PC-9 (cell line): ENCODE measurements at regions not wholly inside any gene's neighbourhood (a gene's known extent, or its start where the extent isn't known, plus 50 kb on each side); places are given as distances from the start of the nearest gene placed in this dataset.

Experiments used
- BruUV-seq: library from RNA; stranded (reverse); fragments of 400-500 nt; replicated peaks from 2 replicates; lab custom pipeline; 2021; lab: Mats Ljungman, UMichigan
- CTCF ChIA-PET: fragments of 300-600 bp; sonication (Branson Sonifier 250); formaldehyde crosslinking; loops from one replicate; lab custom pipeline; 2022; ENCODE audit warnings: antibody characterized with exemption; lab: Charles Lee
- POLR2A ChIA-PET: fragments of 300-600 bp; sonication (Branson Sonifier 250); formaldehyde crosslinking; loops from one replicate; lab custom pipeline; 2022; ENCODE audit warnings: antibody characterized with exemption; ENCODE audit not compliant: unreplicated experiment; lab: Charles Lee
- DNase-seq, 2 experiments: peaks; one replicate each; pipeline versions ENCODE4 v3.0.0 to v3.0.0-alpha.2; 2015 to 2022; ENCODE audit warnings: mixed read lengths in 1 of 2
- H2AFZ ChIP-seq: fragments of 200-600 bp; sonication (generic); 2 replicates; pipeline ENCODE4 v1.8.1; 2017; ENCODE audit warnings: antibody characterized with exemption
- H3F3A ChIP-seq: fragments of 200-600 bp; sonication (generic); 2 replicates; pipeline ENCODE4 v1.8.1; 2017; ENCODE audit warnings: antibody characterized with exemption, mild to moderate bottlenecking, low read depth; ENCODE audit not compliant: insufficient read depth
- H3K27ac ChIP-seq: fragments of 200-600 bp; sonication (generic); 2 replicates; pipeline ENCODE4 v1.6.1; 2016; ENCODE audit warnings: mixed run types
- H3K27me3 ChIP-seq: fragments of 200-600 bp; sonication (generic); 2 replicates; pipeline ENCODE4 v1.6.1; 2016; ENCODE audit warnings: low read depth, mixed run types; ENCODE audit not compliant: insufficient read depth
- H3K36me3 ChIP-seq: fragments of 200-600 bp; sonication (generic); 2 replicates; pipeline ENCODE4 v1.6.1; 2016; ENCODE audit warnings: low read depth, mixed run types
- H3K4me1 ChIP-seq: fragments of 200-600 bp; sonication (generic); replicated peaks from 2 replicates; pipeline ENCODE4 v1.6.1; 2016; ENCODE audit warnings: mixed run types; ENCODE audit not compliant: insufficient read depth
- H3K4me2 ChIP-seq: fragments of 200-600 bp; sonication (generic); 2 replicates; pipeline ENCODE4 v1.6.1; 2017; ENCODE audit warnings: mixed run types
- H3K4me3 ChIP-seq: fragments of 200-600 bp; sonication (generic); 2 replicates; pipeline ENCODE4 v1.6.1; 2016; ENCODE audit warnings: mixed run types
- H3K79me2 ChIP-seq: fragments of 200-600 bp; sonication (generic); 2 replicates; pipeline ENCODE4 v1.6.1; 2017; ENCODE audit warnings: low read depth, mixed run types
- H3K9me2 ChIP-seq: fragments of 200-600 bp; sonication (generic); 2 replicates; pipeline ENCODE4 v1.8.1; 2017; ENCODE audit warnings: mild to moderate bottlenecking; ENCODE audit not compliant: insufficient read depth
- H3K9me3 ChIP-seq: fragments of 200-600 bp; sonication (generic); 2 replicates; pipeline ENCODE4 v1.8.1; 2016; ENCODE audit warnings: low read depth; ENCODE audit not compliant: insufficient read depth
- H4K20me1 ChIP-seq: fragments of 200-600 bp; sonication (generic); 2 replicates; pipeline ENCODE4 v1.8.1; 2017; ENCODE audit not compliant: insufficient read depth
- EZH2 ChIP-seq: fragments of 200-600 bp; sonication (generic); IDR thresholded peaks from 2 replicates; pipeline ENCODE4 v1.8.0; 2017; ENCODE audit warnings: antibody characterized with exemption, low read depth
- intact Hi-C: fragments of 100-400 bp; cut with micrococcal nuclease; formaldehyde crosslinking; loops from one replicate; pipeline ENCODE4 v1.10.0; 2022; ENCODE audit not compliant: unreplicated experiment
- TF ChIP-seq, protein P1 (sequence below): fragments of 200-600 bp; sonication (generic); conservative IDR thresholded peaks from 2 replicates; pipeline ENCODE4 v1.6.1; 2017; ENCODE audit warnings: mixed run types, antibody characterized with exemption, mild to moderate bottlenecking, moderate library complexity

DNA sequence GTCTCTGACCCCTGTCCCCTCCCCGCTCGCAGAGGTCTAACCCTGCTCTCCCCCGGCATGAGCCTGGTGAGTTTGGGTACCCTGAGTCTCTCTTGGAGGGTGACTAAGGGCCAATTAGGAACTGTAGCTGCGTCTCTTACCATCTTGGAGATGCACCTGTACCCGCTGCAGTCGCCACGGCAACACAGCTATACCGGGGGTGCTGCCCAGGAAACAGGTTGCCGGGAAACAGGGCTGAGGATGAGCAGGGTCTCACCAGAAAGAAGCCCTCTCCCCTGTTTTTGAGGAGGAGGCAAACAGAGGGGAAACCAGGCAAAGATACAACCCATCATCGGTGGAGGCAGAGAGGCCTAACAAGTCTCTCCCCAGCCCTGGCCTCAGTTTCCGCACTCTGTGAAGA is 140.2 kb downstream of the TMEM132E start:
- Histone ChIP-seq H3K9me3 (no peaks in the 10 kb centered on the region), H3K4me2 (no peak overlapping the region), H3K9me2 (no peaks in the 10 kb centered on the region), H3K79me2 (no peaks in the 10 kb centered on the region), H3K27me3 (no peaks in the 10 kb centered on the region), H3K27ac (no peak overlapping the region), H4K20me1 (no peaks in the 10 kb centered on the region), H2AFZ (no peak overlapping the region), H3K4me1 (peaks cover 31% of the 10 kb centered on the region), H3F3A (peaks cover 10% of the 10 kb centered on the region; the same call in 1 of the 2 replicates), H3K4me3 (no peak overlapping the region), H3K36me3 (no peaks in the 10 kb centered on the region)
- POLR2A ChIA-PET = no interaction called here
- no TSS peak for BruUV-seq
- no peak for DNase-seq
- intact Hi-C loops = no loop called here
- no peak for TF ChIP-seq EZH2
- TF ChIP-seq, protein P1, sequence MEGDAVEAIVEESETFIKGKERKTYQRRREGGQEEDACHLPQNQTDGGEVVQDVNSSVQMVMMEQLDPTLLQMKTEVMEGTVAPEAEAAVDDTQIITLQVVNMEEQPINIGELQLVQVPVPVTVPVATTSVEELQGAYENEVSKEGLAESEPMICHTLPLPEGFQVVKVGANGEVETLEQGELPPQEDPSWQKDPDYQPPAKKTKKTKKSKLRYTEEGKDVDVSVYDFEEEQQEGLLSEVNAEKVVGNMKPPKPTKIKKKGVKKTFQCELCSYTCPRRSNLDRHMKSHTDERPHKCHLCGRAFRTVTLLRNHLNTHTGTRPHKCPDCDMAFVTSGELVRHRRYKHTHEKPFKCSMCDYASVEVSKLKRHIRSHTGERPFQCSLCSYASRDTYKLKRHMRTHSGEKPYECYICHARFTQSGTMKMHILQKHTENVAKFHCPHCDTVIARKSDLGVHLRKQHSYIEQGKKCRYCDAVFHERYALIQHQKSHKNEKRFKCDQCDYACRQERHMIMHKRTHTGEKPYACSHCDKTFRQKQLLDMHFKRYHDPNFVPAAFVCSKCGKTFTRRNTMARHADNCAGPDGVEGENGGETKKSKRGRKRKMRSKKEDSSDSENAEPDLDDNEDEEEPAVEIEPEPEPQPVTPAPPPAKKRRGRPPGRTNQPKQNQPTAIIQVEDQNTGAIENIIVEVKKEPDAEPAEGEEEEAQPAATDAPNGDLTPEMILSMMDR = no peak
- CTCF ChIA-PET = no interaction called here

DNA sequence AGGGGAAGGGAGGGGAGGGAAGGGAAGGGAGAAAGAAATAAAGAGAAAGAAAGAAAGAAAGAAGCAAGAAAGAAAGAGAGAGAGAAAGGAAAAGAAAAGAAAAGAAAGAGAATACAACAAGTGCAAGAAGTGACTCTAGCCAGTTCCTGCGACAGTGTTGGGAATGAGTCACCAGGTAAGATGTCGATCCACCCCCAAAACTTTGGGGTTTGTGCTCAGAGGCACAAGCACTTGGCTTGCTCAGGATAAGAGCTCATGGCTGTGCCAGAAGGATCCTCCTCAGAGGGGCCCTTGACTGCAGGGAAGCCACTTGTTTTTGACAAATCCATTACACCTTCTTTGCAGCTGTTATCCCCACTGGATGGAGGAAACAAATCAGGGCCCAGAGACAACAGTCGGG is 137.7 kb downstream of the TMEM132E start:
- no peak overlapping the region for H3K4me3 ChIP-seq
- H4K20me1 ChIP-seq = no peaks in the 10 kb centered on the region
- no peak for DNase-seq
- no peaks in the 10 kb centered on the region for H3K36me3 ChIP-seq
- H2AFZ ChIP-seq = no peak overlapping the region
- POLR2A ChIA-PET = no interaction called here
- H3F3A ChIP-seq = peaks cover 10% of the 10 kb centered on the region; the same call in 1 of the 2 replicates
- CTCF ChIA-PET = no interaction called here
- TF ChIP-seq, protein P1 = no peak
- no peak for TF ChIP-seq EZH2
- no peak overlapping the region for H3K27ac ChIP-seq
- H3K79me2 ChIP-seq = no peaks in the 10 kb centered on the region
- no peak overlapping the region for H3K4me2 ChIP-seq
- intact Hi-C loops = no loop called here
- no peaks in the 10 kb centered on the region for H3K9me3 ChIP-seq
- peaks cover 21% of the 10 kb centered on the region for H3K4me1 ChIP-seq
- no peaks in the 10 kb centered on the region for H3K9me2 ChIP-seq
- no peaks in the 10 kb centered on the region for H3K27me3 ChIP-seq
- BruUV-seq = no TSS peak

DNA sequence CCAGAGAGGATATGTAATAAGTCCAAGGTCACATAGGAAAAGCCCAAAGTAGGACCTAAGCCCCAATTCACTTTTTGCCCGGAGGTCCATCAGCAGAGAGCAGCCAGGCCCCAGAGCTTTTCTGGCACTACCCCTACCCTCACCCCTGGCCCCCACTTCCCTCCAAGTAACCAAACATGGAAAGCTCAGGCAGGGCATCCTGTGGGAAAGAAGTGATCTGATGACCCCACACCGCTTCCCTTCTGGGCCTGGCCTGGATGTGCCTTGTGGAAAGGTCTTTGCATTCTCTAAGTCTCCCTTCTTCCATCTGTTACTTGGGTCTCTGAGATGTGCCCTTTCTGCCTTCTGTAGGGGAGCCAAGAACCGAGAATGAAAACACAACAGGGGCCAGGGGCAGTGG is 136.9 kb downstream of the TMEM132E start:
- H3K36me3 ChIP-seq = no peaks in the 10 kb centered on the region
- no peaks in the 10 kb centered on the region for H4K20me1 ChIP-seq
- H3K27ac ChIP-seq = no peak overlapping the region
- no peak overlapping the region for H3K4me2 ChIP-seq
- H3K27me3 ChIP-seq = no peaks in the 10 kb centered on the region
- ChIA-PET POLR2A (no interaction called here), CTCF (no interaction called here)
- H3K9me2 ChIP-seq = no peaks in the 10 kb centered on the region
- H3K4me1 ChIP-seq = peaks cover 14% of the 10 kb centered on the region
- peaks cover 6% of the 10 kb centered on the region; the same call in 1 of the 2 replicates for H3F3A ChIP-seq
- no peaks in the 10 kb centered on the region for H3K9me3 ChIP-seq
- TF ChIP-seq, protein P1 = no peak
- TF ChIP-seq EZH2 = no peak
- BruUV-seq = no TSS peak
- H3K4me3 ChIP-seq = no peak overlapping the region
- no peaks in the 10 kb centered on the region for H3K79me2 ChIP-seq
- H2AFZ ChIP-seq = no peak overlapping the region
- DNase-seq = no peak
- intact Hi-C loops = no loop called here
